Neutrophil (primary cell): ENCODE measurements at regions not wholly inside any gene's neighbourhood (a gene's known extent, or its start where the extent isn't known, plus 50 kb on each side); places are given as distances from the start of the nearest gene placed in this dataset.

Experiments used
- H3K27ac ChIP-seq: fragments of 200-600 bp; sonication (generic); 2 replicates; pipeline ENCODE4 v1.5.1; 2016; ENCODE audit warnings: mild to moderate bottlenecking, moderate library complexity
- H3K27me3 ChIP-seq: fragments of 200-600 bp; sonication (generic); 2 replicates; pipeline ENCODE4 v1.6.0; 2016; ENCODE audit warnings: mild to moderate bottlenecking
- H3K36me3 ChIP-seq: fragments of 200-600 bp; sonication (generic); 2 replicates; pipeline ENCODE4 v1.5.1; 2017
- H3K4me1 ChIP-seq, 2 experiments: fragments of 200-600 bp in 1 of 2; sonication (generic) in 1 of 2; 1 replicate in 1 of 2; 2 replicates in 1 of 2; pipeline versions ENCODE4 v1.5.1 to v1.6.1; 2013 to 2016; ENCODE audit warnings: low read depth in 1 of 2, low read length in 1 of 2, mild to moderate bottlenecking in 1 of 2, moderate library complexity in 1 of 2; ENCODE audit not compliant: control insufficient read depth in 1 of 2, insufficient read depth in 1 of 2
- H3K4me3 ChIP-seq, 2 experiments: fragments of 200-600 bp in 1 of 2; sonication (generic) in 1 of 2; 1 replicate in 1 of 2; 2 replicates in 1 of 2; pipeline ENCODE4 v1.5.1; 2013 to 2016; ENCODE audit warnings: low read depth in 1 of 2, low read length in 1 of 2, mild to moderate bottlenecking in 1 of 2, moderate library complexity in 1 of 2
- H3K9me3 ChIP-seq: fragments of 200-600 bp; sonication (generic); 2 replicates; pipeline ENCODE4 v1.5.1; 2016
- TF ChIP-seq, protein P1 (sequence below): fragments of 200-600 bp; sonication (generic); IDR thresholded peaks from 2 replicates; pipeline ENCODE4 v1.5.1; 2016; ENCODE audit warnings: antibody characterized with exemption

DNA sequence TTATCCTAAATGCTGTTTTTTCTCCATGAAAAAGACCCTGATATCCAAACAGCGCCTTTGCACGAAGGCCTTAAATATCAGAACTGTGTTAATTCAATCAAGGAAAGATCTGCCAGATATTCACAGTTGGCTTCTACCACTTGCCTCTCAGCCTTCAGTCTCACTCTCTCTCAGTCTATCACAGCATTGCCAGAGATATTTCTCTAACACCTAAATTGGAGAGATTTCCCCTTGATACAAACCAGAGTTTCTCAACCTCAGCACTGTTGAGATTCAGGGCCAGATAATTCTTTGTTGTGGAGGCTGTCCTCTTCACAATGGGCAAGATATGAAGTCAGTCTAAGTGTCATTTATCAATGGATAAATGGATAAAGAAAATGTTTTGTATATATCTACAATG lies 454.1 kb upstream of the MAF start:
- Histone ChIP-seq H3K36me3 (no peaks in the 10 kb centered on the region), H3K27ac (no peak overlapping the region), H3K27me3 (no peaks in the 10 kb centered on the region), H3K4me3 (no peak overlapping the region), H3K9me3 (no peaks in the 10 kb centered on the region), H3K4me1 (no peaks in the 10 kb centered on the region)
- TF ChIP-seq, protein P1, sequence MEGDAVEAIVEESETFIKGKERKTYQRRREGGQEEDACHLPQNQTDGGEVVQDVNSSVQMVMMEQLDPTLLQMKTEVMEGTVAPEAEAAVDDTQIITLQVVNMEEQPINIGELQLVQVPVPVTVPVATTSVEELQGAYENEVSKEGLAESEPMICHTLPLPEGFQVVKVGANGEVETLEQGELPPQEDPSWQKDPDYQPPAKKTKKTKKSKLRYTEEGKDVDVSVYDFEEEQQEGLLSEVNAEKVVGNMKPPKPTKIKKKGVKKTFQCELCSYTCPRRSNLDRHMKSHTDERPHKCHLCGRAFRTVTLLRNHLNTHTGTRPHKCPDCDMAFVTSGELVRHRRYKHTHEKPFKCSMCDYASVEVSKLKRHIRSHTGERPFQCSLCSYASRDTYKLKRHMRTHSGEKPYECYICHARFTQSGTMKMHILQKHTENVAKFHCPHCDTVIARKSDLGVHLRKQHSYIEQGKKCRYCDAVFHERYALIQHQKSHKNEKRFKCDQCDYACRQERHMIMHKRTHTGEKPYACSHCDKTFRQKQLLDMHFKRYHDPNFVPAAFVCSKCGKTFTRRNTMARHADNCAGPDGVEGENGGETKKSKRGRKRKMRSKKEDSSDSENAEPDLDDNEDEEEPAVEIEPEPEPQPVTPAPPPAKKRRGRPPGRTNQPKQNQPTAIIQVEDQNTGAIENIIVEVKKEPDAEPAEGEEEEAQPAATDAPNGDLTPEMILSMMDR = no peak

DNA sequence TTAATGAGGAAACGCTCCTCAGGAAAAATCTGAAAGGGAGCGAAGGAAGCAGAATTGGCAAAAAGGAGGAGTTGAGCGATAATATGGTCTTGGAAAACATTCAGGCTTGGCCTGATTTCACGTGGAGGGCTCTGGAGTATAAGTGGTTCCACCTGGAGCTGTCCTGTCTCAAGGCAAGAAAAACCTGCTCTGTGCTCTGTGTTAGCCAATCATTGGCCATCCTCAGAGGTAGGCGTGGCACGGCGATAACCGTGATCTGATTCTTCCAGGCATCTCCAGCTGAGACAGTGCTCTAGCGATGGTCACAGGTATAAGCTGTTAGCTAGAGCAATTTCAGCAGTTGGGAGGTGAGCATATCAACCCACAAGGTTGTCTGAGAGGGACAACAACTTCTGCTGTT lies 450.5 kb upstream of the MAF start:
- H3K4me1 ChIP-seq = no peaks in the 10 kb centered on the region
- no peaks in the 10 kb centered on the region for H3K27me3 ChIP-seq
- no peaks in the 10 kb centered on the region for H3K9me3 ChIP-seq
- H3K4me3 ChIP-seq = no peak overlapping the region
- no peaks in the 10 kb centered on the region for H3K36me3 ChIP-seq
- TF ChIP-seq, protein P1 = no peak
- no peak overlapping the region for H3K27ac ChIP-seq

DNA sequence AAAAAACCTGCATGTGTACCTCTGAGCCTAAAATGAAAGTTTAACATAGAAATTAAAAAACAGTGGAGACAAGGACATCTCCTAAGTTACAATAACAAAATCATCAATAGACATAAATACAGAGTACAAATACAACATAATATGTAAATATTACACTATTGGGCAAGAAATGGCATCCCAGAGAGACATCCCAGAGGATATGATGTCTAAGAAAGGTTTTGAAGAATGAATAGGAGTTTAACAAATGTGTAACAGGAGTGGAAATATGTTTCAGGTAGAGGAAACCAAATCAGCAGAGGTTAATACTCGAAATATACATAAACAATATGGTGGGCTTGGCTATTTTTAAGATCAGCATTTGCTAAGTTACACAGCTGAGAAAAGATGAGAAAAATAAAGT lies 447.7 kb upstream of the MAF start:
- Histone ChIP-seq H3K36me3 (no peaks in the 10 kb centered on the region), H3K27ac (no peak overlapping the region), H3K4me1 (no peaks in the 10 kb centered on the region), H3K9me3 (no peaks in the 10 kb centered on the region), H3K27me3 (no peaks in the 10 kb centered on the region), H3K4me3 (no peak overlapping the region)
- TF ChIP-seq, protein P1 = no peak

DNA sequence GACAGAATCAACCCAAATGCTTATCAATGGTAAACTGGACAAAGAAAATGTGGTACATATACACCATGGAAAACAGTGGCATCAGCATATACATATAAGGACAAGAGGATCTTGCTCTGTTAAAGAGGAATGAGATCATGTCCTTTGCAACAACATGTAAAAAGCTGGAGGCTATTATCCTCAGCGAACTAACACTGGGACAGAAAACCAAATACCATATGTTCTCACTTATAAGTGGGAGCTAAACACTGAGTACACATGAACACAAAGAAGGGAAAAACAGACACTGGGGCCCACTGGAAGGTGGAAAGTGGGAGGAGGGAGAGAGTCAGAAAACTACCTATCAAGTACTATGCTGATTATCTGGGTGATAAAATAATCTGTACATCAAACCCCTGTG lies 447.3 kb upstream of the MAF start:
- H3K27ac ChIP-seq = no peak overlapping the region
- H3K4me1 ChIP-seq = no peaks in the 10 kb centered on the region
- no peaks in the 10 kb centered on the region for H3K27me3 ChIP-seq
- H3K4me3 ChIP-seq = no peak overlapping the region
- H3K36me3 ChIP-seq = no peaks in the 10 kb centered on the region
- no peaks in the 10 kb centered on the region for H3K9me3 ChIP-seq
- TF ChIP-seq, protein P1 = no peak

DNA sequence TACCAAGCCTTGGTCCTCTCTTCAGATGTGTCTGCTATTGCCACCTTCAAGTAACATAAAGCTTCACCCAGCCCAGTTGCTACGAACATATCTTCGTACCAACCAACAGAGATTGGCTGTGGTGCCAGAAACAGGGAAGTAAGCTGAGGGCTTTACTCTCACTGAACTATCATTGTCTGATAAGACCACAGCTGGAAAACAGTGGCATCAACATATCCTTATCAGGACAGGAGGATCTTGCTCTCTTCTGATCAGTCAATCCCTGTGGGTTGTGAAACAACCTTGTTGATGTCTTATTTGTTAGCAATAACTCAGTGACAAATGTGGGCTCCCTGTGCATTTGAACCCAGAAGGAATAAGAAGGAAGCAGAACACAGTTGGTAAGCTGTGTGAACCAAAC lies 446.3 kb upstream of the MAF start:
- Histone ChIP-seq H3K27ac (no peak overlapping the region), H3K4me3 (no peak overlapping the region), H3K36me3 (no peaks in the 10 kb centered on the region), H3K4me1 (no peaks in the 10 kb centered on the region), H3K9me3 (no peaks in the 10 kb centered on the region), H3K27me3 (no peaks in the 10 kb centered on the region)
- TF ChIP-seq, protein P1 = no peak

DNA sequence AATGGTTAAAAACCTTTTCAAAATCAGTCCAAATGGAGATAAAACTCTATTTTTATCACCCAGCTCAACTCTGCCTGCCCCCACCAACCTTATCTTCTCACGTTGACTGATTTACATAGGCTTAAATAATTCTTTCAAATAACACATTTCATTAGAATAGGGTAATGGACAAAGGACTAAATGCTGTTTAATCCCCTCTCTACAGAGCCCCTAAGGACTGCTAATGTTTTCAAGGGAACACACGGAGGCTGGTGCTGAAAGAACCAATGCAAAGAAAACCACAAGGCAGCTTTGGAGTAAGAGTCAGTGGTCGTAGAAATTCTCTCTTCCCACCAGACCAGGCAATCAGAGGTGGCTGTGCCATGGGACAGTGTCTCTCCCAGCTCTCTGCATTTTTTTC lies 445.7 kb upstream of the MAF start:
- H3K4me3 ChIP-seq = no peak overlapping the region
- no peaks in the 10 kb centered on the region for H3K9me3 ChIP-seq
- H3K27ac ChIP-seq = no peak overlapping the region
- TF ChIP-seq, protein P1 = no peak
- no peaks in the 10 kb centered on the region for H3K27me3 ChIP-seq
- H3K4me1 ChIP-seq = no peaks in the 10 kb centered on the region
- H3K36me3 ChIP-seq = no peaks in the 10 kb centered on the region
